Natural killer cell (primary cell): ENCODE measurements at regions not wholly inside any gene's neighbourhood (a gene's known extent, or its start where the extent isn't known, plus 50 kb on each side); places are given as distances from the start of the nearest gene placed in this dataset.

Experiments
- ATAC-seq, 3 donors: fragments of 150-1000 bp in 2 of 3; fragments of 200-7000 bp in 1 of 3; cut with Tn5 transposase; 1 replicate in 1 of 3; 2 replicates in 2 of 3; pipeline ENCODE4 v1.10.0; 2021; ENCODE audit warnings: mild to moderate bottlenecking in 2 of 3, moderate library complexity in 2 of 3
- DNase-seq, 2 donors: peaks; one replicate each; pipeline versions ENCODE4 v3.0.0 to v3.0.0-alpha.2; 2013 to 2021; ENCODE audit warnings: mixed read lengths in 1 of 2
- H3K27ac ChIP-seq: one replicate; pipeline ENCODE4 v1.5.1; 2013; ENCODE audit warnings: mild to moderate bottlenecking, low read length
- H3K27me3 ChIP-seq: one replicate; pipeline ENCODE4 v1.6.1; 2013; ENCODE audit warnings: low read length; ENCODE audit not compliant: control insufficient read depth, insufficient read depth
- H3K36me3 ChIP-seq: one replicate; pipeline ENCODE4 v1.6.1; 2013; ENCODE audit warnings: low read length; ENCODE audit not compliant: control insufficient read depth, insufficient read depth
- H3K4me1 ChIP-seq: one replicate; pipeline ENCODE4 v1.6.1; 2013; ENCODE audit warnings: low read length; ENCODE audit not compliant: control insufficient read depth, insufficient read depth
- H3K4me3 ChIP-seq: one replicate; pipeline ENCODE4 v1.5.1; 2013; ENCODE audit warnings: low read length
- H3K9me3 ChIP-seq: one replicate; pipeline ENCODE4 v1.6.1; 2013; ENCODE audit warnings: low read length; ENCODE audit not compliant: control insufficient read depth, insufficient read depth
- H3K27ac Mint-ChIP-seq, 2 donors: one replicate each; pipeline ENCODE4 v1.8.0; 2022; ENCODE audit warnings: mild to moderate bottlenecking in 2 of 2, mixed read lengths in 2 of 2, moderate library complexity in 1 of 2
- H3K27me3 Mint-ChIP-seq, 2 donors: one replicate each; pipeline ENCODE4 v1.8.0; 2022; ENCODE audit warnings: low read depth in 2 of 2, mixed read lengths in 2 of 2
- H3K36me3 Mint-ChIP-seq: one replicate; pipeline ENCODE4 v1.8.0; 2022; ENCODE audit warnings: mixed read lengths
- H3K4me1 Mint-ChIP-seq, 2 donors: one replicate each; pipeline ENCODE4 v1.8.0; 2022; ENCODE audit warnings: mixed read lengths in 2 of 2
- H3K4me3 Mint-ChIP-seq: one replicate; pipeline ENCODE4 v1.8.0; 2022; ENCODE audit warnings: mild to moderate bottlenecking, moderate library complexity, mixed read lengths
- H3K9me3 Mint-ChIP-seq, 2 donors: one replicate each; pipeline ENCODE4 v1.8.0; 2022; ENCODE audit warnings: mixed read lengths in 2 of 2
- WGBS: methylation state at CpG from one replicate; pipeline ENCODE4 v1.1.7; 2013; ENCODE audit warnings: missing lambda C conversion rate; ENCODE audit not compliant: insufficient coverage; 5-methylcytosine and 5-hydroxymethylcytosine counted together
- intact Hi-C: fragments of 100-400 bp; cut with micrococcal nuclease; formaldehyde crosslinking; loops from one replicate; pipeline ENCODE4 v1.14.2; 2022
- TF ChIP-seq, protein P1 (sequence below): fragments of 200-600 bp; IDR thresholded peaks from one replicate; pipeline ENCODE4 v1.8.0; 2022; ENCODE audit warnings: antibody characterized with exemption

DNA sequence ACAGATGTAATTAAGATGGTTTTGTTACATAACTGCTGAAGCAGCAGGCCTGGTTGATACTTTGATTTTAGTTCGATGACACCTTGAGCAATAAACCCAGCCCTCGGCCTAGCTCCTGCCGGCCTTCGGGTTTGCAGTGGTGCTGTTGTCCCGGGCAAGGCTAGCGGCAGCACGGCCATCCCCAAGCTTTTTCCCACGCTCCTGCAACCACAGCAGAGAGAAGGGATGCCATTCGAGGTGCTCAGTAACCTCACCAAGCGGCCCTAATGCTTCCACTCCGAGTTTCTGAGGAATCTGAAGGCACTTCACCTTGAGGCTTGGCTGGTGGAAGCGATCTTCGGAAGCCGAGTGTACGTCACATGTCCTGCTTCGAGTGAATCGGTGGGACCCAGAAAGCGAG lies 182.1 kb downstream of the NAF1 start:
- no peaks in the 10 kb centered on the region for H3K27me3 Mint-ChIP-seq

DNA sequence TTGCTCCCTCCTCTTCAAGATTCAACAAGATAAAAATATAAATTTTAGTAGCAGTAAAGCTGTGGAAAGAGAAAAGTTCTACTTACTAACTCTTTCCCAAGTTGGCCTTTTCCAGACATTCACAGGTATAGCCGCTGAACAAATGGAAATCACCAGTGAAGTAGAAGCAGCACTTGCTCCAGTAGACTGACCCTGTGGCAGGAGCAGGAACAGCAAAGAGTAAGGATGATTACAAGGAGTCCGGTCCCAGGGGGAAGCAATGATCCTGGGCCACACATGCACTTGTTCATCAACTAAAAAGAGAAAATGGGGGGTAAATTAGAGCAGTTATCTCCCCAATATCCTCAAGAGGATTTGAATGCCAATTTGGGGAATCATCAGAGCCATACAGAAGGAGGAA lies 184.9 kb downstream of the NAF1 start:
- Histone ChIP-seq H3K9me3 (peaks cover 6% of the 10 kb centered on the region), H3K27me3 (no peaks in the 10 kb centered on the region), H3K27ac (no peak overlapping the region), H3K4me3 (no peak overlapping the region), H3K4me1 (no peaks in the 10 kb centered on the region), H3K36me3 (no peaks in the 10 kb centered on the region)
- no peak overlapping the region for H3K27ac Mint-ChIP-seq
- DNase-seq (no peak), ATAC-seq (no peak)
- 93% methylated on average over 1 of the region's 2 CpGs for WGBS
- no peak overlapping the region for H3K4me3 Mint-ChIP-seq
- H3K4me1 Mint-ChIP-seq, result no peaks in the 10 kb centered on the region
- intact Hi-C loops, result no loop called here
- no peaks in the 10 kb centered on the region for H3K36me3 Mint-ChIP-seq
- peaks cover 4 to 13% of the 10 kb centered on the region in 2 donors for H3K9me3 Mint-ChIP-seq
- TF ChIP-seq, protein P1, sequence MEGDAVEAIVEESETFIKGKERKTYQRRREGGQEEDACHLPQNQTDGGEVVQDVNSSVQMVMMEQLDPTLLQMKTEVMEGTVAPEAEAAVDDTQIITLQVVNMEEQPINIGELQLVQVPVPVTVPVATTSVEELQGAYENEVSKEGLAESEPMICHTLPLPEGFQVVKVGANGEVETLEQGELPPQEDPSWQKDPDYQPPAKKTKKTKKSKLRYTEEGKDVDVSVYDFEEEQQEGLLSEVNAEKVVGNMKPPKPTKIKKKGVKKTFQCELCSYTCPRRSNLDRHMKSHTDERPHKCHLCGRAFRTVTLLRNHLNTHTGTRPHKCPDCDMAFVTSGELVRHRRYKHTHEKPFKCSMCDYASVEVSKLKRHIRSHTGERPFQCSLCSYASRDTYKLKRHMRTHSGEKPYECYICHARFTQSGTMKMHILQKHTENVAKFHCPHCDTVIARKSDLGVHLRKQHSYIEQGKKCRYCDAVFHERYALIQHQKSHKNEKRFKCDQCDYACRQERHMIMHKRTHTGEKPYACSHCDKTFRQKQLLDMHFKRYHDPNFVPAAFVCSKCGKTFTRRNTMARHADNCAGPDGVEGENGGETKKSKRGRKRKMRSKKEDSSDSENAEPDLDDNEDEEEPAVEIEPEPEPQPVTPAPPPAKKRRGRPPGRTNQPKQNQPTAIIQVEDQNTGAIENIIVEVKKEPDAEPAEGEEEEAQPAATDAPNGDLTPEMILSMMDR, result no peak
- no peaks in the 10 kb centered on the region for H3K27me3 Mint-ChIP-seq

More for the DNA sequence above, 182.1 kb downstream of the NAF1 start:
- H3K4me1 ChIP-seq, result no peaks in the 10 kb centered on the region
- 87% methylated on average over 18 of the region's 18 CpGs for WGBS
- no peak overlapping the region for H3K27ac ChIP-seq
- H3K9me3 ChIP-seq, result peaks cover 6% of the 10 kb centered on the region
- Mint-ChIP-seq H3K27ac (no peak overlapping the region), H3K36me3 (no peaks in the 10 kb centered on the region), H3K4me3 (no peak overlapping the region), H3K9me3 (peaks cover 4 to 9% of the 10 kb centered on the region in 2 donors), H3K4me1 (no peaks in the 10 kb centered on the region)
- no peaks in the 10 kb centered on the region for H3K36me3 ChIP-seq
- intact Hi-C loops, result no loop called here
- H3K27me3 ChIP-seq, result no peaks in the 10 kb centered on the region
- TF ChIP-seq, protein P1, result no peak
- no peak for ATAC-seq
- H3K4me3 ChIP-seq, result no peak overlapping the region
- DNase-seq, result no peak

DNA sequence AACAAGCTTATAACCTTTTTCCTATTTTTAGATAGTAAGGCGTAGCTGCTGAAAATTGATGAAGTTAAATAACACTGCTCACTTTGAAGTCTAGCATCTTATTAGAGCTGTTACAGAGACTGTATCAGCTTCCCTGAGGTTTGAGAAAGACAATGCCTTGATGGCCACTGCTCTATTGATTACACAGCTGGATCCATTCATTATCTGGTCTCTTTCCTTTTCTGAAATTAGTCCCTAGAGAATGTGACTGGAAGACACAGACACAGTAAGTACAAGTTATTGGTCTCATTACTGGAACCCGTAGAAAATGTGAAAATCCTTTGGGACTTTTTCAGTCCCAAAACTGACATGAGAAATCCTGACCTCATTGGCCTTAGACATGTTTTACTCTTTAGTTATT lies 188.3 kb downstream of the NAF1 start:
- WGBS, result 86% methylated on average over 2 of the region's 2 CpGs
- ATAC-seq, result no peak
- intact Hi-C loops, result no loop called here

DNA sequence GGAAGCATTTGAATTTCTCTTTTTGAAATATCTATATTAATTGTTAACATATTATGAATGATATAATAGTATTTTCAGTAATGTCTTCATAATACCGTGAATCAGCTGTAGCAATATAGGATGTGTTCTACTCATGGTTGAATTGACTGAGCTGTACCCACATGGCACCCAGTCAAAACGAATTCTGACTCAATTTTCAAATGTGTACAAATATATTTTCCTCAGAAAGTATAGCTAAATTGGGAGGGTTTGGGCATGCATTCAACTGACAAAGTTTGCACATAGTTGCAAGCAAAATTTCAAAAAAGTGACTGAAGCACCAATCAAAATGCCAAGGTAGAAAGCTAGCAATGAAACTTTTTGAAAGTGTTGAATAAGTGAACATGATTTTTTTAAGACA lies 188.9 kb downstream of the NAF1 start:
- intact Hi-C loops, result no loop called here
- Mint-ChIP-seq H3K27me3 (no peaks in the 10 kb centered on the region), H3K9me3 (peaks cover 4 to 10% of the 10 kb centered on the region in 2 donors), H3K27ac (no peak overlapping the region), H3K4me3 (no peak overlapping the region), H3K36me3 (no peaks in the 10 kb centered on the region), H3K4me1 (no peaks in the 10 kb centered on the region)
- Histone ChIP-seq H3K27me3 (no peaks in the 10 kb centered on the region), H3K27ac (no peak overlapping the region), H3K9me3 (no peaks in the 10 kb centered on the region), H3K4me3 (no peak overlapping the region), H3K4me1 (no peaks in the 10 kb centered on the region), H3K36me3 (no peaks in the 10 kb centered on the region)
- 0% methylated on average over 1 of the region's 2 CpGs for WGBS
- ATAC-seq, result no peak
- no peak for DNase-seq
- TF ChIP-seq, protein P1, result no peak

More for the DNA sequence above, 188.3 kb downstream of the NAF1 start:
- no peak overlapping the region for H3K4me3 Mint-ChIP-seq
- H3K36me3 Mint-ChIP-seq, result no peaks in the 10 kb centered on the region
- H3K27me3 Mint-ChIP-seq, result no peaks in the 10 kb centered on the region
- no peaks in the 10 kb centered on the region for H3K9me3 ChIP-seq
- no peak overlapping the region for H3K27ac ChIP-seq
- no peak for DNase-seq
- no peaks in the 10 kb centered on the region for H3K36me3 ChIP-seq
- H3K4me1 ChIP-seq, result no peaks in the 10 kb centered on the region
- no peaks in the 10 kb centered on the region for H3K27me3 ChIP-seq
- H3K4me1 Mint-ChIP-seq, result no peaks in the 10 kb centered on the region
- H3K4me3 ChIP-seq, result no peak overlapping the region
- H3K27ac Mint-ChIP-seq, result no peak overlapping the region
- TF ChIP-seq, protein P1, result no peak
- peaks cover 4 to 10% of the 10 kb centered on the region in 2 donors for H3K9me3 Mint-ChIP-seq
